HT1080 (cell line): ENCODE measurements at regions not wholly inside any gene's neighbourhood (a gene's known extent, or its start where the extent isn't known, plus 50 kb on each side); places are given as distances from the start of the nearest gene placed in this dataset.
"Not testable (repeated sequence)": the region's sequence is repeated elsewhere in the genome, so short reads cannot be mapped to it uniquely, and the experiment has no call there.

ENCODE experiments used
- DNase-seq: peaks from one replicate; pipeline ENCODE4 v3.0.0-alpha.2; 2015; ENCODE audit warnings: low read depth

DNA sequence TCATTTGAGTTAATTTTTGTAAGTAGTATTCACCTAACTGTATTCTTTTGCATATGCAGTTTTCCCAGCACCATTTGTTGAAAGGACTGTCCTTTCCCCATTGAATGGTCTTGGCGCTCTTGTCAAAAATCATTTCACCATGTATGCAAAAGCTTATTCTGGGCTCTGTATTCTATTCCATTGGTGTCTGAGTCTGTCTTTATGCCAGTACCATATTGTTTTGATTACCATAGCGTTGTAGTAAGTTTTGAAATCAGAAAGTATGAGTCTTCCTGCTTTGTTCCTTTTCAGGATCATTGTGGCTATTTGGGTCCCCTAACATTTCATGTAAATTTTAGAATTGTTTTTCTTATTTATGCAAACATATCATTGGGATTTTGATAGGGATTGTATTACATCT lies 508.7 kb upstream of the RGS6 start:
- no peak for DNase-seq

GRCh38 chr14:71424941-71425340 lies 507.3 kb upstream of the RGS6 start:
- DNase-seq, result no peak

DNA sequence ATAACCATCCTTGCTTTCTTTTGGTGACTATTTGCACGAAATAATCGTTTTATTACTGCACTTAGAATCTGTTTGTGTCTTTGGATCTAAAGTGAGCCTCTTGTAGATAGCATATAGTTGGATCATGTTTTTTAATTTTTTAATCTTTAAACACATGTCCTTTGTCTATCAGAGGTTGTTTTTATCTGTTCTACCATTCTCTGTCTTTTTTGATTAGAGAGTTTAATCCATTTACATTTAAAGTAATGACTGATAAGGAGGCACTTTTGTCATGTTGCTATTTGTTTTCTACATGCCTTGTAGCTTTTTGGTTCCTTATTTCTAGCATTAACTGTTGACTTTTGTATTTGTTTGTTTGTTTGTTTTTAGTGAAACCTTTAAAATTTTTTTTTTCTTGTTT lies 506.2 kb upstream of the RGS6 start:
- no peak for DNase-seq

DNA sequence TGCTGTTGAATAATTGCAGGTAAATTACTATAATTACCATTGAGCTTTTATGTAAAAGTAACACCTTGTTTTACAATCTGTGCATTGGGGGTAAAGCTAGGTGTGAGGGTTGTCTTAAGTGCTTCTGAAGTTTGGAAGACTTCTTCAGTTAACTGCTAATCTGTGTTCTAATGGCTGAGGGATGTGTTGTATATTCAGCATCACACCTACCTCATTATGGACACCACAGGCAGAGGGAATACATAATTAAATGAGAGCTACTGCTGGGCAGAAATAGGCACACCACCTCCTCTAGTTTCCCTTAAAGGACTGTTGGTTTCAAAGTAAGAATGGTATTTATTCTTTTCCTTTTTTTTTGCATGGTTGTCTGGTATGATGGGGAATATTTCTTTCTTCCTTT lies 502.3 kb upstream of the RGS6 start:
- no peak for DNase-seq

DNA sequence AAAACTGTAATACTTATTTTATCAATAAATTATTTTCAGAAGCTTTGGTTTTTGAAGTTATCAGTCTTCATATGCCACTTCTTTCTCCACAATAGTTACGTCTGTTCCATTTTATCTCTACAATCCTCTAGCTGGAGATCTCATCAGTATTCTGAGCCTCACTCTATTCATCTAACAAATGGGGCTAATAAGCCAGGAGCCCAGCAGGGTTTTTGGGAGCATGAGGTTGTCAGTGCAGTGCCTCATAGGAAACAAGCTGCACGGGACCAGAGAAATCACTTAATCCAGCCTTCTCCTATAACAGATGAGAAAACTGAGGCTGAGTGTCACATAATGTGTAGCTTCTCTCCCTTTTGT lies 501.9 kb upstream of the RGS6 start:
- DNase-seq, result no peak

DNA sequence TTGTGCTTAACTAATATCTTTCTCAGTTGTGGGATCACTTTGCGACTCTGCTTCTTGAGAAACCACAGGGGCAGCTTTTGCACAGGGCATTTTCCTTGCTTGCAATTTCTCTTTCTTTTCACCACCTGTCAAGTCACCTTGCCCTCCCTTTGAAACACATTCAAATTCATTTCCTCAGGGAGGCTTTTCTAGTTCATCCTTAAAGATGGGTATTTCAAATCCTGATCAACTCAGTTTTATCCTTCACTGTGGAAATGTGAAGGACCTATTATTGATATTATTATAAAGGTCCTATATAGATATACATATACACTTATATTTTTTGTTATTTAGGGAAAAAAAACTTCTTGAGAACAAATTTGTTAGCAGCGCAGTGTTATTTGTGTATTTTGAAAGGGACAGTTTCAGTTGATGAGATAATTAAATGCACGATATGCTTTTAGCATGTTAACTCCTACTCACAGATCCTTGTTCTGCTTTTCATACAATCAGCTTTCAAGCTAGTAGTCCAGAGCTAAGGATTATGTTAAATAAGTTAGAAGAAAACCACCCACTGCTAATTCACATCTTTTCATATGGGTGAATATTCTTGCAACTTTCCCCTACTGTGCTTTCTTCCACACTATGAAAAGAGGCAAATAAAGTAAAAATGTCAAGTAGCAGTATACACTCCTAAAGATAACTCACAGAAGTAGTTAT lies 501.4 kb upstream of the RGS6 start:
- no peak for DNase-seq

GRCh38 chr14:71432334-71433110 lies 499.7 kb upstream of the RGS6 start:
- no peak for DNase-seq

DNA sequence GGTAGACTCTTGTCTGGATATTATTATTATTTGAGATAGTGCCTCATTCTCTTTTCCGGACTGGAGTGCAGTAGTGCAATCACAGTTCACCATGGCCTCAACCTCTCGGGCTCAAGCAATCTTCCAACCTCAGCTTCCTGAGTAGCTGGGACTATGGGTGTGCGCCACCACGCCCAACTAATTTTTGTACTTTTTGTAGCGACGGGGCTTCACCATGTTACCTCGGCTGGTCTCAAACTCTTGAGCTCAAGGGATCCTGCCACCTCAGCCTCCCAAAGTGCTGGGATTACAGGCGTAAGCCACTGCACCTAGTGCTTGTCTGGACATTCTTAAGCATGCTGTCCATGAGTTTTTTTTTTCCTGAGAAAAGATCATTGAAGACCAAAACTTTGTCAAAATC lies 498.9 kb upstream of the RGS6 start:
- DNase-seq, result no peak

DNA sequence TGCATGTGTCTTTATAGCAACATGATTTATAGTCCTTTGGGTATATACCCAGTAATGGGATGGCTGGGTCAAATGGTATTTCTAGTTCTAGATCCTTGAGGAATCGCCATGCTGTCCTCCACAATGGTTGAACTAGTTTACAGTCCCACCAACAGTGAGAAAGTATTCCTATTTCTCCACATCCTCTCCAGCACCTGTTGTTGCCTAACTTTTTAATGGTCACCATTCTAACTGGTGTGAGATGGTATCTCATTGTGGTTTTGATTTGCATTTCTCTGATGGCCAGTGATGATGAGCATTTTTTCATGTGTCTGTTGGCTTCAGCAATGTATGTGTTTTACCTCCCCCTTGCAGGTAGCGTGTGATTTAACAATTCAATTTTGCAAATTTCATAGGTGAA lies 496.6 kb upstream of the RGS6 start:
- DNase-seq, result not testable (repeated sequence)

DNA sequence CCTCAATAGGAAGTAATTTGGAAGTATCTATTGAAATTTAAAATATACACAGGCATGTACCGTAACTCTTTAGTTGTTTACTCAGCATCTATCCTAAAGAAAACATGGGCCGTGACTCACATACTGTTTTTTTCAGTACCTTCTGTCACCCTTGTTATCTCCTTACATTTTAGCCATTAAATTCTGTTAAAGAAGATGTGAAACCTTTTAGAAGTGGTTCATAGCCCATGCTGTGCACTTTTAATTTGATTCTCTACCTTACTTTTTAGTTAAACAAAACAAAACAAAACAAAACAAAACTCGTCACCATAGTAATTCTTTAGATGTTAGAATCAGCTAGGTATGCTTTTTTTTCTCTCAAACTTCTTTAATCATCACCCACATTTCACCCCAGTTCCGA lies 494.4 kb upstream of the RGS6 start:
- no peak for DNase-seq

DNA sequence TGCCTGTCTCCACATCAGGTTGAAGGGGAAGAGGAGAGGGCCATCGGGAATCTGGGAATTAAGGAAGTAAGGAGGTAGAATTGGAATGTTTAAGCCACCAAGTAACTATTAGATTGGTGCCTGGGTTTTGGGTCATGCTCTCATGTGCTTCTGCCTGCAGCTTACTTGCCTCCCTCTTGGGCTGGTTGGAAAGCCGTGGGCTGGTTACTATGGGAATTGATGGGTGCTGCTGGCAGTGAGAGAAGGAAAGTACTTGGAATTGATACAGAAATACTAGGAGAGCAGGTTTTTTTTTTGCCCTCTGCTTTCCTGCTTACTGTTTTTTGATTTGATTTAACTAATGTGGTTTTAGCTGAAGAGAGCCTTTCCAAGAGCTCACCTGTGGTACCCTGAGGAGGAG lies 493.5 kb upstream of the RGS6 start:
- no peak for DNase-seq

DNA sequence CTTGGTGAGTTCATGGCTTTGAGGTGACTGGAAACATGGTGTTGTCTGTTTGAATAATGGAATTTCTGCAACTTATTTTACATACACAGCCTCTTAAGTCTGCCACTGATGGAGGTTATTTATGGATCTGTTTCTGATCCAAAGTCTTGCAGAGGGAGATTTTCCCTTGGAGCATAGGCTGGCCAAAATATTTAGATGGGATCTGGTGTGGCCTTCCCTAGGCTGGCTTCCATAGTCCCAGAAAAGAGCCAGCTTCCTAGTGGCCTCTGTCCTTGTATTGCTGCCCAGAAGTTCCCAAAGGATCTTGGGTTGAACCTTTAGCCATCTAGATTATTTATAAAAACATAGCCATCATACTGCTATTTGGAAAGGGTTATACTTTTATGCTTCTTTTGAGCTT lies 491.1 kb upstream of the RGS6 start:
- no peak for DNase-seq

DNA sequence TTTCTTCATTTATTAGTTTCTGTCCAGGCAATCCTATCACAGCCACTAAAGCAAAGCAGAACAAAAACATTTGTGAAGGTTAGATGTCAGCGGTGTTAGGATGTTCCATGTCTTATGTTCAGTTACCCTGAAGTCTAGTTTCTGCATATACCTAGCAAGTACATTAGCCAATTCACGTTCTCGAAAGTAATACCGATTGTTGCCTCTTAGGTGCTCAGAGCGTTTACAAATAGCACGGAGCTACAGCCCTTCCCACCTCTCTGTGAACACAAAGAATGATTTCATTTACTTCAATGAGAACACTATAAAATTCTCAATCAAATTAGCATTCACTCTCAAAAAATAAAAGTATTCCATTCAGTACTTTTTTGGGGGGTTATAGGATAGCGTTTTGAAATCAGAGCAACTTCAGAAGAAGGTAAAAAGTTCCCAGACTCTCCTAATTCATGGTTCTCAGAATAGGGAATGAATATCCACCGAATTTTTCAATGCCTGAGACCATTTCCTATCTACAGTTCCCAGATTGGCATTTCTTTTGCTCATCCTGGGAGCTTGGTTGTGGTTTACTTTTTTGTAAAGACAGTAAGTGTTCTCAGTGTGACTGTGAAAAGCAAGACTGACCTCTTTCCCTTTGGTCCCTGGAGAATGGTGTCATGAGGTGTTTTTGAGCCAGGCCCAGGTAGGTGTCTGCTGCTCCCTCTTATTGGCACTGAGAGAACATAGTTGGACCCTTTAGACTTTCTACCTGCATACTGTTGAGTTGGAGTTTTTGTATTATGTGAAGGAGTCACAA lies 488.0 kb upstream of the RGS6 start:
- DNase-seq, result no peak

DNA sequence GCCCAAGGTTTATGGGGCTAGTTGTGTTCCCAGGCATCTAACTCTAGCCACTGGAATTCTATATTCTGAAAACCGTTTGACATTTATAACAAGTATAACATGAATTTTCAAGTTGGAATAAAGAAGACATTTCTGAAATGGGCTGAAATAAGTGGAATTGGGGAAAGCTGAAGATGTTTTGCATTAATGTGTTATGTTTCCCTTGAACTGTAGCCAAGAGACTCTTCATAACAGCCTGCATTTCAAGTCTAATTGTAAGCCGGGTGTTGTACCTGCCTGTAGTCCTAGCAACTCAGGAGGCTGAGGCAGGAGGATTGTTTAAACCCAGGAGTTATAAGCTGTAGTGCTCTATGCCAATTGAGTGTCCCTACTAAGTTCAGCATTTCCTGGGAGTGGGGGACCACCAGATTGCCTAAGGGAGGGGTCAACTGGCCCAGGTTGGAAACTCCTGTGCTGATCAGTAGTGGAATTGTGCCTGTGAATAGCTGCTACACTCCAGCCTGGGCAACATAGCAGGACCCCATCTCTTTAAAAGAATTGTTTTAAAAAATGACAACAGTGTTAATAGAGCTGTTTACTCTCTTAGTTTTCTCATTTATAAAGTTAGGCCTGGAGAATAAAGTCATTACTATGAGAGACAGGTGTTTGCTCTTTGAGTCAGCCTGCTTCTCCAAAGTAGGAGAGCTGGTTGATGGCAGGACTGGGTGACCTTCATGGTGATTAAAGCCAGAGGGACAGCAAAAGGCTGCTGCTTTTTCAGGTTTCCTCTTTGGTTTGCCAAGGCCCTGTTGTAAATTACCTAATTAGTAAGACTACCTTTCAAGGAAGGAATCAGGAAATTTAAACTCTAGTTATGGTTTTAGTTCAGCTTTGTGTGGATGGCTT lies 483.6 kb upstream of the RGS6 start:
- DNase-seq, result no peak

- no peak for DNase-seq
These were observed 482.7 kb upstream of the RGS6 start for GRCh38 chr14:71449316-71450055.

- DNase-seq, result no peak
These were observed 480.7 kb upstream of the RGS6 start for GRCh38 chr14:71451501-71451900.

DNA sequence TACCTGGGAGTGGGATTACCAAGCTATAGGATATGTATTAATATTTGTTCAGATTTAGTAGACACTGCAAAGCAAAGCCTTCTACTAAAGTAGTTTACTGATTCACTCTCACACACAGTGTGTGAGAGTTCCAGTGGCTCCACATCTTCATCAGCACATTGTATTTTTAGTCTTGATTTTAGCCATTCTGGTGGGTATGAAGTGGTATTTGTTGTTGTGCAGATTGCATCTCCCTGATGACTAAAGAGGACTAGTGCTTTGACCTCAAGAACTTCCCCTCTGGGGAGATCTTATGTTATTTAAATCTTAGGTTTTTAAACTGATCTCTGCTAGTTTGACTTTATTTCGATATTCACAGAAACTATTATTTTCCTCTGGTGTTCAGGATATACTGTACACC lies 479.7 kb upstream of the RGS6 start:
- DNase-seq, result no peak

DNA sequence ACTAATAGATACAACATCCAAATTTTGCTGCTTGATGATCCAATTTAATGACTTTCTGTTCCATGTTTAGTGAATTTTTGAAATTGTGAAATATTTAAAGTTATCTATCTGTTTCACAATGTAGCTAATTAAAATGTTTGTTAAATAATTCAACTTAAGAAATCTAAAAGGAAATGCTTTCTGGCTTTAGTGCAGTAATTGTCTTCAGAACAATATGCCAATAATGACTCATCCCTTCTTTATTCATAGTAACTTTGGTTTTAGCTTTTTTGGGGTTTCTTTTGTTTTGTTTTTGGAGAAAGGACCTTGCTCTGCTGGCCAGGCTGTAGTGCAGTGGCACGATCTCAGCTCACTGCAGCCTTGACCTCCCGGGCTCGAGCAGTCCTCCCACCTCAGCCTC lies 479.2 kb upstream of the RGS6 start:
- DNase-seq, result no peak

DNA sequence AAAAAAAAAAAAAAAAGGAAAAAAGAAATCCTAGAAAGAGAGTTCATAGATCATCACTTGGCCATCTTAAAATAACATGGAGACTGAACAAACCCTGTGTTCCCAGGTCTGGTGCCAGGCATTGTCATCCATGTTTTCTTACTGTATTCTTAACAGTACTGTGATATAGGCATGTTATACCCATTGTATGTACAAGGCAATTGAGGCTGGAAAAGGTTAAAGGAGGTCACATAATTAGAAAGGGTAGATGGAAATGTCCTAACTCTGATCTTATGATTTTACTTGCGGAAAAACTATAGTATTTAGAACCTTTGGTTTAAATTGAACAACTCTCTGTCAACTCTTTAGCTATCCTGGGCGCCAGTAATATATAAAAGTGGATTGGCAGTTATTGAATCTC lies 478.2 kb upstream of the RGS6 start:
- no peak for DNase-seq

- no peak for DNase-seq
These were observed 477.5 kb upstream of the RGS6 start for GRCh38 chr14:71454513-71455332.
